GM12878 (cell line): ENCODE measurements at regions not wholly inside any gene's neighbourhood (a gene's known extent, or its start where the extent isn't known, plus 50 kb on each side); places are given as distances from the start of the nearest gene placed in this dataset.

Source experiments
- ATAC-seq: fragments of 200-7000 bp; cut with Tn5 transposase; 3 replicates; pipeline ENCODE4 v1.9.1; 2020; ENCODE audit warnings: mild to moderate bottlenecking, moderate library complexity
- BruUV-seq: library from RNA; stranded (reverse); fragments of 400-500 nt; replicated peaks from 2 replicates; lab custom pipeline; 2021; lab: Mats Ljungman, UMichigan
- CTCF ChIA-PET: fragments of 300-600 bp; sonication (Branson Sonifier 250); formaldehyde crosslinking; extraction: SDS; loops from one replicate; lab custom pipeline; 2021; ENCODE audit warnings: inconsistent platforms; lab: Yijun Ruan, JAX
- POLR2A ChIA-PET: fragments of 350-600 bp; formaldehyde crosslinking; extraction: SDS; loops from one replicate; lab custom pipeline; 2021; ENCODE audit warnings: inconsistent platforms; lab: Charles Lee
- RAD21 ChIA-PET: fragments of 300-600 bp; sonication (Branson Sonifier 250); formaldehyde crosslinking; loops from one replicate; lab custom pipeline; 2023; ENCODE audit warnings: antibody characterized with exemption; ENCODE audit not compliant: unreplicated experiment; lab: Charles Lee
- SMC1A ChIA-PET: fragments of 300-600 bp; sonication (Branson Sonifier 250); formaldehyde crosslinking; loops from one replicate; lab custom pipeline; 2023; ENCODE audit not compliant: unreplicated experiment, uncharacterized antibody; lab: Charles Lee
- DNase-seq: peaks from one replicate; pipeline ENCODE4 v3.0.0-alpha.2; 2011; ENCODE audit warnings: low read depth, low spot score
- FAIRE-seq: peaks from 3 replicates; lab custom pipeline; 2011; peaks lifted over from hg19 to GRCh38; lab: Jason Lieb, UNC
- H2AFZ ChIP-seq: 2 replicates; pipeline ENCODE4 v1.6.0; 2011; ENCODE audit warnings: low read depth, low read length, control low read depth; ENCODE audit not compliant: control insufficient read depth
- H3K27ac ChIP-seq: 2 replicates; pipeline ENCODE4 v1.5.1; 2011; ENCODE audit warnings: control low read depth; ENCODE audit not compliant: control insufficient read depth, insufficient read depth
- H3K27me3 ChIP-seq, 2 experiments: replicated peaks in 1 of 2; 2 replicates each; pipeline versions ENCODE4 v1.6.0 to v1.6.1; 2011; ENCODE audit warnings: low read length in 1 of 2; ENCODE audit not compliant: control insufficient read depth in 2 of 2, insufficient read depth in 2 of 2
- H3K36me3 ChIP-seq, 2 experiments: 2 replicates each; pipeline ENCODE4 v1.5.1; 2011; ENCODE audit warnings: low read length in 1 of 2; ENCODE audit not compliant: control insufficient read depth in 2 of 2, insufficient read depth in 2 of 2
- H3K4me1 ChIP-seq: 2 replicates; pipeline ENCODE4 v1.6.1; 2011; ENCODE audit warnings: mild to moderate bottlenecking, low read length, moderate library complexity, mixed read lengths; ENCODE audit not compliant: control insufficient read depth, insufficient read depth
- H3K4me2 ChIP-seq: 2 replicates; pipeline ENCODE4 v1.6.0; 2011; ENCODE audit warnings: control low read depth; ENCODE audit not compliant: control insufficient read depth, insufficient read depth
- H3K4me3 ChIP-seq: fragments of 200-600 bp; sonication (generic); 2 replicates; pipeline ENCODE4 v1.5.1; 2016
- H3K79me2 ChIP-seq: 2 replicates; pipeline ENCODE4 v1.6.0; 2011; ENCODE audit warnings: low read length; ENCODE audit not compliant: control insufficient read depth, insufficient read depth
- H3K9ac ChIP-seq: 2 replicates; pipeline ENCODE4 v1.8.0; 2011; ENCODE audit warnings: low read length, control low read depth, mixed read lengths; ENCODE audit not compliant: control insufficient read depth, insufficient read depth
- H3K9me3 ChIP-seq: replicated peaks from 3 replicates; pipeline ENCODE4 v1.5.1; 2011; ENCODE audit warnings: mild to moderate bottlenecking, low read length; ENCODE audit not compliant: control insufficient read depth, insufficient read depth
- H4K20me1 ChIP-seq: 2 replicates; pipeline ENCODE4 v1.6.0; 2011; ENCODE audit not compliant: control insufficient read depth, insufficient read depth
- ATF7 ChIP-seq: fragments of 450-650 bp; IDR thresholded peaks from 2 replicates; pipeline ENCODE4 v1.6.1; 2016; ENCODE audit warnings: low read depth, mild to moderate bottlenecking
- CBFB ChIP-seq: IDR thresholded peaks from 2 replicates; pipeline ENCODE4 v1.6.1; 2016; ENCODE audit warnings: antibody characterized with exemption, low read depth
- EGR1 ChIP-seq, 2 experiments: IDR thresholded peaks; 1 replicate in 1 of 2; 2 replicates in 1 of 2; pipeline ENCODE4 v1.6.1; 2011 to 2012; ENCODE audit warnings: low read depth in 2 of 2, low read length in 2 of 2, borderline replicate concordance in 1 of 2, mild to moderate bottlenecking in 1 of 2, moderate library complexity in 1 of 2
- EP300 ChIP-seq, 2 experiments: fragments of 150-350 bp in 1 of 2; IDR thresholded peaks; 2 replicates each; pipeline ENCODE4 v1.6.1; 2011 to 2012; ENCODE audit warnings: low read depth in 2 of 2, low read length in 2 of 2, borderline replicate concordance in 1 of 2, improper control_type of control experiment in 1 of 2, inconsistent platforms in 1 of 2; ENCODE audit not compliant: control insufficient read depth in 1 of 2
- FOXK2 ChIP-seq: fragments of 450-650 bp; IDR thresholded peaks from 2 replicates; pipeline ENCODE4 v1.6.1; 2017; ENCODE audit warnings: mild to moderate bottlenecking, moderate library complexity
- IKZF1 ChIP-seq: fragments of 450-650 bp; conservative IDR thresholded peaks from 2 replicates; pipeline ENCODE4 v1.6.1; 2017; ENCODE audit warnings: antibody characterized with exemption, mild to moderate bottlenecking
- IRF4 ChIP-seq: IDR thresholded peaks from 2 replicates; pipeline ENCODE4 v1.6.1; 2011; ENCODE audit warnings: low read depth, low read length
- NBN ChIP-seq: fragments of 450-650 bp; IDR thresholded peaks from 2 replicates; pipeline ENCODE4 v1.6.1; 2016
- NFIC ChIP-seq: IDR thresholded peaks from 2 replicates; pipeline ENCODE4 v1.6.1; 2012; ENCODE audit warnings: low read depth, mild to moderate bottlenecking, inconsistent platforms, low read length, moderate library complexity
- POLR2AphosphoS2 ChIP-seq: IDR thresholded peaks from 2 replicates; pipeline ENCODE4 v1.6.1; 2011; ENCODE audit warnings: low read depth, mild to moderate bottlenecking, low read length, improper control_type of control experiment, moderate library complexity
- RUNX3 ChIP-seq: IDR thresholded peaks from 2 replicates; pipeline ENCODE4 v1.6.1; 2012; ENCODE audit warnings: low read length, inconsistent platforms
- SIN3A ChIP-seq: IDR thresholded peaks from 2 replicates; pipeline ENCODE4 v1.6.1; 2012; ENCODE audit warnings: low read depth, low read length, improper control_type of control experiment
- TCF7 ChIP-seq: IDR thresholded peaks from 2 replicates; pipeline ENCODE4 v1.6.1; 2014; ENCODE audit warnings: antibody characterized with exemption, borderline replicate concordance
- ZNF217 ChIP-seq: fragments of 450-650 bp; IDR thresholded peaks from 2 replicates; pipeline ENCODE4 v1.6.1; 2017; ENCODE audit warnings: antibody characterized with exemption, mild to moderate bottlenecking
- ZNF592 ChIP-seq: fragments of 450-650 bp; IDR thresholded peaks from 2 replicates; pipeline ENCODE4 v1.6.1; 2017; ENCODE audit warnings: mild to moderate bottlenecking, moderate library complexity
- ZNF687 ChIP-seq: fragments of 450-650 bp; IDR thresholded peaks from 2 replicates; pipeline ENCODE4 v1.6.1; 2017; ENCODE audit warnings: mild to moderate bottlenecking, moderate library complexity
- WGBS: methylation state at CpG from one replicate; pipeline ENCODE4 v1.1.6; 2016; ENCODE audit warnings: low lambda C conversion rate; ENCODE audit not compliant: insufficient replicate concordance, insufficient coverage; ENCODE audit errors: missing lambda C conversion rate; 5-methylcytosine and 5-hydroxymethylcytosine counted together
- in situ Hi-C: fragments of 300-500 bp; cut with MboI; formaldehyde crosslinking; loops from 9 replicates; pipeline ENCODE4 v1.14.3; 2018; ENCODE audit warnings: mixed read lengths
- intact Hi-C: fragments of 100-400 bp; cut with micrococcal nuclease; formaldehyde crosslinking; loops from one replicate; pipeline ENCODE4 v1.14.2; 2022; ENCODE audit not compliant: unreplicated experiment

GRCh38 chr9:1938675-1939170 lies 76.4 kb upstream of the SMARCA2 start:
- Histone ChIP-seq H3K4me3 (peak overlapping the region; percentile 63), H3K27ac (peak overlapping the region; percentile 97), H3K4me1 (peaks cover 25% of the 10 kb centered on the region), H4K20me1 (no peaks in the 10 kb centered on the region), H3K79me2 (no peaks in the 10 kb centered on the region), H3K36me3 (no peaks in the 10 kb centered on the region), H3K9me3 (peaks cover 3% of the 10 kb centered on the region; the same call in 2 of the 3 replicates), H3K4me2 (peak overlapping the region; percentile 98), H3K27me3 (no peaks in the 10 kb centered on the region), H2AFZ (no peak overlapping the region; the same call in 1 of the 2 replicates), H3K9ac (peak overlapping the region; percentile 79)
- 0% methylated on average over 2 of the region's 2 CpGs for WGBS
- ATAC-seq, result peak; percentile 87
- peak; percentile 76 for FAIRE-seq
- RAD21 ChIA-PET, result interaction anchor here (0.6 to 4.8 kb wide), 27 partner anchors 9 to 481 kb away, joined by 3 to 62 read pairs (median 5); no protein-coding TSS in a partner anchor
- intact Hi-C loops, result loop anchor here (1.0 to 5.0 kb wide), 4 partner anchors 8 to 476 kb away; no protein-coding TSS in a partner anchor
- in situ Hi-C loops, result loop anchor here (5.0 kb wide), 1 partner anchor 61 kb away; no protein-coding TSS in a partner anchor
- BruUV-seq, result no TSS peak
- peak; percentile 82 for DNase-seq
- POLR2A ChIA-PET, result interaction anchor here (0.5 to 1.9 kb wide), 7 partner anchors 9 to 215 kb away, joined by 3 to 11 read pairs (median 4); no protein-coding TSS in a partner anchor
- CTCF ChIA-PET, result interaction anchor here (1.0 to 5.8 kb wide), 13 partner anchors 9 to 478 kb away, joined by 3 to 94 read pairs (median 15); partner anchors contain the start of gene SMARCA2
- SMC1A ChIA-PET, result interaction anchor here (0.7 to 6.9 kb wide), 28 partner anchors 9 to 480 kb away, joined by 3 to 90 read pairs (median 6); no protein-coding TSS in a partner anchor
- TF ChIP-seq ZNF592 (no peak), ZNF217 (no peak), FOXK2 (no peak), IKZF1 (0 out of 2 replicates have a peak, but pooled peaks have one; percentile 58), IRF4 (peak; percentile 54; the same call in 1 of the 2 replicates), RUNX3 (peak; percentile 17; the same call in 1 of the 2 replicates), SIN3A (no peak), NFIC (peak; percentile 57; the same call in 1 of the 2 replicates), EGR1 (IDR thresholded peaks at IDR 0.05; ENCODE audit: borderline replicate concordance in 1 of 2, low read depth in 2 of 2, low read length in 2 of 2) (no peak), CBFB (peak; percentile 12; the same call in 1 of the 2 replicates), EP300 (IDR thresholded peaks at IDR 0.05; ENCODE audit: borderline replicate concordance in 1 of 2, control insufficient read depth in 1 of 2, low read depth in 2 of 2, low read length in 2 of 2) (peak; percentile 30 to 55; a peak in 2 of 4 replicates), POLR2AphosphoS2 (0 out of 2 replicates have a peak, but pooled peaks have one; percentile 24), ZNF687 (peak; percentile 65), ATF7 (peak; percentile 15; the same call in 1 of the 2 replicates), TCF7 (peak; percentile 68), NBN (peak; percentile 51; the same call in 1 of the 2 replicates)
